ENCODE measurements at regions not wholly inside any gene's neighbourhood (a gene's known extent, or its start where the extent isn't known, plus 50 kb on each side); places are given as distances from the start of the nearest gene placed in this dataset.
"Not testable (repeated sequence)": the region's sequence is repeated elsewhere in the genome, so short reads cannot be mapped to it uniquely, and the experiment has no call there.

DNA sequence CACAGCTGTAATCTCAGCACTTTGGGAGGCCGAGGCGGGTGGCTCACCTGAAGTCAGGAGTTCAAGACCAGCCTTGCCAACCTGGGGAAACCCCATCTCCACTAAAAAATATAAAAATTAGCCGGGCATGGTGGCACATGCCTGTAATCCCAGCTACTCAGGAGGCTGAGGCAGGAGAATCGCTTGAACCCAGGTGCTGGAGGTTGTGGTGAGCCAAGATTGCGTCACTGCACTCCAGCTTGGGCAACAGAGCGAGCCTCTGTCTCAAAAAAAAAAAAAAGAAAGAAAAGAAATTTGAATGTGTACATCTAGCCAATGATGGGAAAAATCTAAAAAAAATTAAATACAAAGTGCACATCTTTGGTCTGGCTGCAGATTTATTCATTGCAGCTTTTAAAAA lies 92.6 kb upstream of the ERRFI1 start:
- not testable (repeated sequence) for FAIRE-seq; DNase-seq (ENCODE audit: low spot score)

GRCh38 chr1:8118031-8118451 lies 91.9 kb upstream of the ERRFI1 start:
- DNase-seq (ENCODE audit: low spot score), result peak; percentile 13
- FAIRE-seq, result no peak

DNA sequence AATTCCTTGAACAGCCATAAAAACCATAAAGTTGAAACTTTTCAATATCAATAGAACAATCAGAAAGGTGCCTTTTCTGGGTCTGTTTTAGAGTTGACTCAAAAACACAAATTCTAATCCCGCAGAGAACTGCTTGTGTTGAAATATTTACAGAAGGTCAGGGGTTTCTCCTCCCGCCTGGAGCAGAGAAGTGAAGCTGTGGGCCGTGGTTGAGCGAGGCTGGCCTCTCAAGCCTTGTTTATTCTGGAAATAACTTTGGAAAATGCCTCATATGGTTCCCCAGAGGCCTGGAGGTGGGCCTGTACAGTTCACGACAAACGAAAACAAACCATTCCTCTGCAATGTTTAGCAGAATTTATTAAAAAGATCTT lies 90.8 kb upstream of the ERRFI1 start:
- no peak for FAIRE-seq
- DNase-seq (ENCODE audit: low spot score), result no peak

DNA sequence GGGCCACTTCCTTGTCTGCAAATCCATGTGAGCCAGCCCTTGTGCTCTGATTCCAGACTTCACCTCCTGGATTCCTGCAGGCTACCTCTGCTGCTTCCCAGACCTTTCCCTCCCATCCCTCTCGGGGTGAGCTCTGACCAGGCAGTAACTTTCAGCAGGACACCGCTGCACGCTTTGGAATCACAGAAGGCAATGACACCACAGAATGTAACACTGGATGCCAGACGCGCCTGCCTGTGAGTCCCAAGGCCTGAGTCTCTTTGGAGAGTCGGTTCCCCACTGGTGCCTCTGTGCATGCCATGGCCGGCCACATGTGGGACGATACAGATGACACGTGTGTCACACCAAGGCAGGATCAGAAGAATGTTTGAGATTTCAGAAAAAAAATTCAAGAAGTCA lies 89.7 kb upstream of the ERRFI1 start:
- DNase-seq (ENCODE audit: low spot score) (no peak), FAIRE-seq (no peak)

- FAIRE-seq (no peak), DNase-seq (ENCODE audit: low spot score) (no peak)
Observed at GRCh38 chr1:8115031-8115768, 89.1 kb upstream of the ERRFI1 start.

GRCh38 chr1:8113262-8114220 lies 87.4 kb upstream of the ERRFI1 start:
- FAIRE-seq (no peak), DNase-seq (ENCODE audit: low spot score) (no peak)

GRCh38 chr1:8112611-8113261 lies 86.6 kb upstream of the ERRFI1 start:
- FAIRE-seq (no peak), DNase-seq (ENCODE audit: low spot score) (no peak)

- DNase-seq (ENCODE audit: low spot score) (no peak), FAIRE-seq (no peak)
Observed at GRCh38 chr1:8111560-8111959, 85.5 kb upstream of the ERRFI1 start.

DNA sequence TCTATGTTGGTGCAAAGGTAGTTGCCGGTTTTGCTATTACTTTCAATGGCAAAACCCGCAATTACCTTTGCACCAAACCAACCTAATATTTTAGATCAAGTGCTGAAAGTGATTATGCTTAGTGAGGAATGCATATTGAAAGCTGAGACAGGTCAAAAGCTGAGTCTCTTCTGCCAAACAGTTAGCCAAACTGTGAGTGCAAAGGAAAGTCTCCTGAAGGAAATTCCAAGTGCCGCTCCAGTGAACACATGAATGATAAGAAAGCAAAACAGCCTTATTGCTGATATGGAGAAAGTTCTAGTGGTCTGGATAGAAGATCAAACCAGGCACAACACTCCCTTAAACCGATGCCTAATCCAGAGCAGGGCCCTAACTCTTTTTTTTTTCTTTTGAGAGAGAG lies 83.1 kb upstream of the ERRFI1 start:
- DNase-seq (ENCODE audit: low spot score) (peak; percentile 49), FAIRE-seq (peak; percentile 79)

- DNase-seq (ENCODE audit: low spot score) (no peak), FAIRE-seq (no peak)
Observed at GRCh38 chr1:8107897-8108296, 81.8 kb upstream of the ERRFI1 start.

DNA sequence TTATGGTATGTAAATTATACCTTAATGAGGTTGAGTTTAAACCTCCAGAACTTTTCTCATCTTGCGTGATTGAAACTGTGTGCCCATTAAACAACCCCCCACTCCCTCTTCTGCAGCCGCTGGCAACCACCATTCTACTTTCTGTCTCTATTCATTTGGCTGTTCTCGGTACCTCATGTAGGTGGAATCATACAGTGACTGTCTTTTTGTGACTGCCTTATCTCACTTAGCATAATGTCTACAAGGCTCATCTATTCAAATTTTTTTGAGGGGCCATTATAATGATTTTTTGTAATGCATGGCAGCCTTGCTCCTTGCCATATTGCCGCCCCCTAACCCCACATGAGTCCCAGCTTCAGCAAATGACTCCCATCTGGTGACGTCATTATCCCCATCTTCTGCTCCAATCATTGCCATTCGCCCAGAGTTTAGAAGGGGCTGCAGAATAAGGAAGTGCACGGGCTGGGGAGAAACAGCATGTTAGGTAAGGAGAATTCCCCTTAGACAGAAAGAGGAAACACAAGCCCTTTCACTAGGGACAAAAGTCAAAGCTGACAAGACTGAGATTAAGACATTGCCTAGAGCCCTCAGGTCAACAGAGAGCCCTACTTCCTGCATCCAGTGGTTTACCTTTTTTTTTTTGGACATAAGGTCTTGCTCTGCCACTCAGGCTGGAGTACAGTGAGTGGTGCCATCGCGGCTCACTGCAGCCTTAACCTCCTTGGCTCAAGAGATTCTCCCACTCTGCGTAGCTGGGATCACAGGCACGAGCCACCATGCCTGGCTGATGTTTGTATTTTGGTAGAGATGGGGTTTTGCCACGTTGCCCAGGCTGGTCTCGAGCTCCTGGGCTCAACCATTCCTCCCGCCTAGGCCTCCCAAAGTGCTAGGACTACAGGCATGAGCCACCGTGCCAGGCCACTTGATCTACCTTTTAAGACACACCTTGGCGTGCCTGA lies 78.4 kb upstream of the ERRFI1 start:
- DNase-seq (ENCODE audit: low spot score), result no peak
- FAIRE-seq, result no peak

GRCh38 chr1:8097908-8098307 lies 71.8 kb upstream of the ERRFI1 start:
- DNase-seq (ENCODE audit: low spot score), result peak; percentile 39
- no peak for FAIRE-seq

- DNase-seq (ENCODE audit: low spot score) (peak; percentile 99), FAIRE-seq (peak; percentile 98)
Observed at GRCh38 chr1:8097077-8097799, 71.1 kb upstream of the ERRFI1 start.

GRCh38 chr1:8096105-8097011 lies 70.2 kb upstream of the ERRFI1 start:
- FAIRE-seq (peak; percentile 94), DNase-seq (ENCODE audit: low spot score) (peak; percentile 93)

DNA sequence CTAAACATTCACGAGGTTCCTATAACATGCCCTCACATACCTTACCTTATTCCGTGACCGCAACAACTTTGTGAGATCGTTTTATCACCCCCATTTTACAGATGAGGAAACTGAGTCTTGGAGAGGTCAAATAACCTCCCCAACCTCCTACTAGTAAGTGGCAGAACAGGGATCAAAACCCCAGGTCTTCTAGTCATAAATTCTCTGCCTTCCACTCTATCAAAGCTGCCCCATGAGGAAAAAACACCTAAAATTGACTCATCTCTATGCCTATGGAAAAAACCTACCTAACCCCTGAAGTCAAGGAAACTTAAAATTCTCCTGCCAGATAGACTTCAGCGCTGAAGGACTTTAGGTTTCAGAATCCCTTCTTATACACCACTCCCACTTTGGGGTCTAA lies 69.5 kb upstream of the ERRFI1 start:
- FAIRE-seq, result no peak

GRCh38 chr1:8094481-8095241 lies 68.6 kb upstream of the ERRFI1 start:
- DNase-seq (ENCODE audit: low spot score) (peak; percentile 91), FAIRE-seq (peak; percentile 90)

More for the DNA sequence above, 69.5 kb upstream of the ERRFI1 start:
- peak; percentile 61 for DNase-seq (ENCODE audit: low spot score)

DNA sequence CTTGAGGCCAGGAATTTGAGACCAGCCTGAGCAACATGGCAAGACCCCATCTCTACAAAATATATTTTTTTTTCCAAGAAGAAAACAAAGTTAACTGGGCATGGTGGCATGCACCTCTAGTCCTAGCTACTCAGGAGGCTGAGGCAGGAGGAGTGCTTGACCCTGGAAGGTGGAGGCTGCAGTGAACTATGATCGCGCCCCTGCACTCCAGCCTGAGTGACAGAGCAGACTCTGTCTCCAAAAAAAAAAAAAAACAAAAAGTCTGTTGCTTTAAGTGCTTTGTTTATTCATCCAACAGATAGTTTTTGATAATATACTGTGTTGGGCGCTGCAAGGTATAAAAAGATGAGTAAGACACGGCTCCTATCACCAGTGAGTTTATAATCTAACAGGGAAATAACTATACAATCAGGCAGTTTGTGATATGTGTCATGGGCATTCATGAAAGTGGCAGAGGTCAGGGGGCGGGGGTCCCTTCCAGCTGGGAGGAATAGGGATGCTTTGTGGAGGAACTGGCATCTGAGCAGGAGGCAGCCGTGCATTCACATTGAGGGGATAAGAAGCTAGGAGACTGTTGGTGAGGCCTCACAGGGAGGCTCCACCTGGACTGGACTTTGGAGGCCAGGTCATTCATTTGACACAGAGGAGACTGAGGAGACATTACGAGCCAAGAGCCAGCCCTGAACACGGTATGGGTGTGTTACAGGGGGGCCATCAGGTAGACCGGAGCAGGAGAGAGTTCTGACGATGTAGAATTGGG lies 67.3 kb upstream of the ERRFI1 start:
- no peak for DNase-seq (ENCODE audit: low spot score)
- FAIRE-seq, result no peak

DNA sequence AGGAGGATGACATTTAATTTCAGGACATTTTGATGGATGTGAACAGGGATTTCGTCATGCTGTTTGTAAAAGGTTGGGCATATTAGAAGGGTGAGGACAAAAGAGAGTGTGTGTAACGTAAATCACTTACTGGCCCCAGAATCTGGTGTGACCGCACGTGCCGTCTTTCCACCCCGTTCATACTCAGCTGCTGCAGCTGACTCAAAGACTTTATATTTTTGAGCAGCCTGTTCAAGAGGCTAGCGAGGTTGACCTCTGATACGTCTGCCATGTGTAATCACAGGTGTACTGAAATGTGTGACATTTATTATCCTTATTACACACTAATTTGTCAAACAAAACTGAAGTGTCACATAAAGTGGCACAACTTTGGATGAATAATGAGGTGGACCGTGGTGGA lies 66.5 kb upstream of the ERRFI1 start:
- no peak for FAIRE-seq
- no peak for DNase-seq (ENCODE audit: low spot score)
